OCI-LY7 (cell line): ENCODE measurements at regions not wholly inside any gene's neighbourhood (a gene's known extent, or its start where the extent isn't known, plus 50 kb on each side); places are given as distances from the start of the nearest gene placed in this dataset.

Source experiments
- BruUV-seq: library from RNA; stranded (reverse); fragments of 400-500 nt; replicated peaks from 2 replicates; lab custom pipeline; 2021; lab: Mats Ljungman, UMichigan
- CTCF ChIA-PET: fragments of 300-600 bp; sonication (Branson Sonifier 250); formaldehyde crosslinking; loops from one replicate; lab custom pipeline; 2022; ENCODE audit warnings: antibody characterized with exemption; ENCODE audit not compliant: unreplicated experiment; lab: Charles Lee
- POLR2A ChIA-PET: fragments of 300-600 bp; sonication (Branson Sonifier 250); formaldehyde crosslinking; loops from one replicate; lab custom pipeline; 2022; ENCODE audit warnings: antibody characterized with exemption; lab: Charles Lee
- DNase-seq: peaks from one replicate; pipeline ENCODE4 v3.0.0-alpha.2; 2015; ENCODE audit warnings: low spot score
- H2AFZ ChIP-seq: fragments of 200-600 bp; sonication (generic), shearing (Covaris generic); 2 replicates; pipeline ENCODE4 v1.6.1; 2014; ENCODE audit warnings: mild to moderate bottlenecking, antibody characterized with exemption, low read length, moderate library complexity
- H3K27ac ChIP-seq: fragments of 200-600 bp; sonication (generic); 2 replicates; pipeline ENCODE4 v1.5.1; 2014; ENCODE audit warnings: mixed run types, low read depth, mild to moderate bottlenecking, moderate library complexity, low read length, inconsistent platforms; ENCODE audit not compliant: poor library complexity, severe bottlenecking
- H3K36me3 ChIP-seq: fragments of 200-600 bp; sonication (generic); 2 replicates; pipeline ENCODE4 v1.6.1; 2014; ENCODE audit warnings: mild to moderate bottlenecking, antibody characterized with exemption, low read length, moderate library complexity, mixed read lengths; ENCODE audit not compliant: insufficient read depth
- H3K4me1 ChIP-seq: fragments of 200-600 bp; sonication (generic); 2 replicates; pipeline ENCODE4 v1.5.1; 2014; ENCODE audit warnings: mild to moderate bottlenecking, low read length; ENCODE audit not compliant: insufficient read depth, poor library complexity, severe bottlenecking
- H3K4me2 ChIP-seq: fragments of 200-600 bp; sonication (generic); 2 replicates; pipeline ENCODE4 v1.6.1; 2014; ENCODE audit warnings: mild to moderate bottlenecking, low read length
- H3K4me3 ChIP-seq: fragments of 200-600 bp; sonication (generic); 2 replicates; pipeline ENCODE4 v1.5.1; 2014; ENCODE audit warnings: mild to moderate bottlenecking, low read depth, low read length; ENCODE audit not compliant: poor library complexity, severe bottlenecking
- H3K79me2 ChIP-seq: fragments of 200-600 bp; sonication (generic); 2 replicates; pipeline ENCODE4 v1.6.1; 2016; ENCODE audit warnings: low read depth, mild to moderate bottlenecking, low read length, moderate library complexity, mixed read lengths; ENCODE audit not compliant: insufficient read depth
- H3K9me2 ChIP-seq: fragments of 200-600 bp; sonication (generic); 2 replicates; pipeline ENCODE4 v1.6.1; 2016; ENCODE audit warnings: mild to moderate bottlenecking, low read length, mixed read lengths; ENCODE audit not compliant: insufficient read depth
- H3K9me3 ChIP-seq: fragments of 200-600 bp; sonication (generic); 2 replicates; pipeline ENCODE4 v1.6.1; 2014; ENCODE audit warnings: mild to moderate bottlenecking, mixed run types, low read length, mixed read lengths
- H4K20me1 ChIP-seq: fragments of 200-600 bp; sonication (generic); 2 replicates; pipeline ENCODE4 v1.6.1; 2014; ENCODE audit warnings: mild to moderate bottlenecking, antibody characterized with exemption, low read length, moderate library complexity, mixed read lengths; ENCODE audit not compliant: insufficient read depth
- EZH2phosphoT487 ChIP-seq: fragments of 200-600 bp; sonication (generic); IDR thresholded peaks from 2 replicates; pipeline ENCODE4 v1.6.1; 2018; ENCODE audit warnings: low read depth, borderline replicate concordance, mild to moderate bottlenecking, mixed run types, antibody characterized with exemption, low read length, moderate library complexity, mixed read lengths
- intact Hi-C: fragments of 100-400 bp; cut with micrococcal nuclease; formaldehyde crosslinking; loops from one replicate; pipeline ENCODE4 v1.10.0; 2022; ENCODE audit not compliant: unreplicated experiment
- TF ChIP-seq, protein P1 (sequence below): fragments of 200-600 bp; sonication (generic); conservative IDR thresholded peaks from 2 replicates; pipeline ENCODE4 v1.5.1; 2014; ENCODE audit warnings: mild to moderate bottlenecking, antibody characterized with exemption, low read length, moderate library complexity, mixed read lengths

DNA sequence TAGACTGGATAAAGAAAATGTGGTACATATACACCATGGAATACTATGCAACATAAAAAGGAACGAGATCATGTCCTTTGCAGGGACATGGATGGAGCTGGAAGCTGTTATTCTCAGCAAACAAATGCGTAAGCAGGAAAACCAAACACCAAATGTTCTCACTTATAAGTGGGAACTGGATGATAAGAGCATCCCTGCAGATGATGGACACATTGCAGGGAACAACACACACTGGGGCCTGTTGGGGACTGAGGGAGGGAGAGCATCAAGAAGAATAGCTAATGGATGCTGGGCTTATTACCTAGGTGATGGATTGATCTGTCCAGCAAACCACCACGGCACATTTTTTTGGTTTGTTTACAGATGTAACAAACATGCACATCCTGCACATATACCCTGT is 470.5 kb upstream of the CITED2 start:
- Histone ChIP-seq H2AFZ (no peak overlapping the region), H3K9me3 (no peaks in the 10 kb centered on the region), H3K9me2 (no peaks in the 10 kb centered on the region), H3K4me2 (no peak overlapping the region), H3K4me3 (no peak overlapping the region), H4K20me1 (no peaks in the 10 kb centered on the region), H3K27ac (no peak overlapping the region), H3K36me3 (no peaks in the 10 kb centered on the region), H3K79me2 (no peaks in the 10 kb centered on the region), H3K4me1 (peaks cover 9% of the 10 kb centered on the region)
- ChIA-PET CTCF (no interaction called here), POLR2A (no interaction called here)
- no peak for DNase-seq
- TF ChIP-seq, protein P1, sequence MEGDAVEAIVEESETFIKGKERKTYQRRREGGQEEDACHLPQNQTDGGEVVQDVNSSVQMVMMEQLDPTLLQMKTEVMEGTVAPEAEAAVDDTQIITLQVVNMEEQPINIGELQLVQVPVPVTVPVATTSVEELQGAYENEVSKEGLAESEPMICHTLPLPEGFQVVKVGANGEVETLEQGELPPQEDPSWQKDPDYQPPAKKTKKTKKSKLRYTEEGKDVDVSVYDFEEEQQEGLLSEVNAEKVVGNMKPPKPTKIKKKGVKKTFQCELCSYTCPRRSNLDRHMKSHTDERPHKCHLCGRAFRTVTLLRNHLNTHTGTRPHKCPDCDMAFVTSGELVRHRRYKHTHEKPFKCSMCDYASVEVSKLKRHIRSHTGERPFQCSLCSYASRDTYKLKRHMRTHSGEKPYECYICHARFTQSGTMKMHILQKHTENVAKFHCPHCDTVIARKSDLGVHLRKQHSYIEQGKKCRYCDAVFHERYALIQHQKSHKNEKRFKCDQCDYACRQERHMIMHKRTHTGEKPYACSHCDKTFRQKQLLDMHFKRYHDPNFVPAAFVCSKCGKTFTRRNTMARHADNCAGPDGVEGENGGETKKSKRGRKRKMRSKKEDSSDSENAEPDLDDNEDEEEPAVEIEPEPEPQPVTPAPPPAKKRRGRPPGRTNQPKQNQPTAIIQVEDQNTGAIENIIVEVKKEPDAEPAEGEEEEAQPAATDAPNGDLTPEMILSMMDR = no peak
- no peak for TF ChIP-seq EZH2phosphoT487
- intact Hi-C loops = no loop called here
- no TSS peak for BruUV-seq

GRCh38 chr6:139841794-139842215 is 467.4 kb upstream of the CITED2 start:
- ChIA-PET CTCF (no interaction called here), POLR2A (interaction anchor here (0.6 to 1.1 kb wide), 3 partner anchors 45 to 451 kb away, joined by 3 read pairs; no protein-coding TSS in a partner anchor)
- Histone ChIP-seq H2AFZ (peak overlapping the region; percentile 43; the same call in 1 of the 2 replicates), H3K9me3 (no peaks in the 10 kb centered on the region), H3K4me1 (peaks cover 9% of the 10 kb centered on the region), H3K9me2 (no peaks in the 10 kb centered on the region; the same call in 1 of the 2 replicates), H3K27ac (no peak overlapping the region), H4K20me1 (no peaks in the 10 kb centered on the region), H3K36me3 (no peaks in the 10 kb centered on the region), H3K4me3 (no peak overlapping the region), H3K4me2 (peak overlapping the region; percentile 27), H3K79me2 (no peaks in the 10 kb centered on the region)
- DNase-seq = peak; percentile 57
- BruUV-seq = no TSS peak
- intact Hi-C loops = no loop called here
- TF ChIP-seq, protein P1 = no peak
- no peak for TF ChIP-seq EZH2phosphoT487

DNA sequence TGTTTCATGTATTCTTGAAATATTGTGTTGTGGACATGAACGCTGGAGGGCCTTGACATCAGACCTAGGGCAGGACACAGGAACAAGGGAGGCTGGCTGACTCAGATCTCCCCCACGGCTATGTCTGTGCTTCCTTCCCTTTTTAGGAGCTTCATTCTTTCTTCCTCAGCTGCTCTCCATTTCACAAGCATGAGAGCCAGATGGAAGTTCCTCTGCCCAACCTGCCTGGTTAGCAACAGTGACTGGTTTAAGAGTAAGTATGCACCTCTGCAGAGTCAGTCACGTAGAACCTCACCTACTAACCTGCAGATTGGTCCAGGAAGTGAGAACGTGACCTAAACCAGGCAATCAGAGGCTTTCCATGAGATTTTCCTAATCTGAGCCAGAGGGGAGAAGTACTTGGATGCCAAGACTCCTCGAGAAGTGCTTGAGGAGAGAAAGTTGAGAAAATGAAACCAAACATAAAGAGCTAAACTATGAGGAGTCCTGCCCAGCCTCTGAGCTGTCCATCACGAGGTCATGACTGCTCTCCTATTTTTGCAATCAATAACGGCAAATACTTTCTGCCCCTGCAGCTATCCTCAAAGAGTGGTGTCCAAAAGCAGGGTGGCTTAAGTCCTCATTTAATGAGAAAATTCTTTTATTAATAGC is 465.2 kb upstream of the CITED2 start:
- 0 out of 2 replicates have a peak overlapping the region, but pooled peaks have one; percentile 45 for H2AFZ ChIP-seq
- no peak overlapping the region for H3K4me3 ChIP-seq
- no peaks in the 10 kb centered on the region for H3K9me3 ChIP-seq
- intact Hi-C loops = no loop called here
- H3K4me2 ChIP-seq = no peak overlapping the region
- H3K4me1 ChIP-seq = peaks cover 9% of the 10 kb centered on the region
- H4K20me1 ChIP-seq = no peaks in the 10 kb centered on the region
- H3K36me3 ChIP-seq = no peaks in the 10 kb centered on the region
- no peak for DNase-seq
- no peak for TF ChIP-seq EZH2phosphoT487
- TF ChIP-seq, protein P1 = no peak
- CTCF ChIA-PET = no interaction called here
- no peak overlapping the region for H3K27ac ChIP-seq
- no peaks in the 10 kb centered on the region for H3K79me2 ChIP-seq
- H3K9me2 ChIP-seq = no peaks in the 10 kb centered on the region; the same call in 1 of the 2 replicates
- BruUV-seq = no TSS peak
- POLR2A ChIA-PET = no interaction called here
